Mesenchymal stem cell (in vitro differentiated cells and primary cell): ENCODE measurements at regions not wholly inside any gene's neighbourhood (a gene's known extent, or its start where the extent isn't known, plus 50 kb on each side); places are given as distances from the start of the nearest gene placed in this dataset.
"Not testable (repeated sequence)": the region's sequence is repeated elsewhere in the genome, so short reads cannot be mapped to it uniquely, and the experiment has no call there.

Experiments used
- DNase-seq: peaks from one replicate; pipeline ENCODE4 v3.0.0-alpha.2; 2013
- H2AFZ ChIP-seq: one replicate; pipeline ENCODE4 v1.6.1; 2013; ENCODE audit warnings: low read depth, mild to moderate bottlenecking, control low read depth, inconsistent platforms, low read length, moderate library complexity
- H2AK5ac ChIP-seq: 2 replicates; pipeline ENCODE4 v1.6.1; 2013; ENCODE audit warnings: low read length, moderate library complexity, mild to moderate bottlenecking, inconsistent platforms; ENCODE audit not compliant: severe bottlenecking
- H2BK120ac ChIP-seq: one replicate; pipeline ENCODE4 v1.6.1; 2013; ENCODE audit warnings: low read depth, mild to moderate bottlenecking, inconsistent platforms, low read length, moderate library complexity
- H2BK12ac ChIP-seq, 2 experiments: one replicate each; pipeline ENCODE4 v1.6.1; 2013; ENCODE audit warnings: inconsistent platforms in 2 of 2, low read length in 2 of 2, mild to moderate bottlenecking in 2 of 2, moderate library complexity in 2 of 2, control low read depth in 1 of 2
- H2BK15ac ChIP-seq: one replicate; pipeline ENCODE4 v1.6.1; 2013; ENCODE audit warnings: mild to moderate bottlenecking, low read depth, inconsistent platforms; ENCODE audit not compliant: poor library complexity, severe bottlenecking
- H2BK5ac ChIP-seq: 2 replicates; pipeline ENCODE4 v1.6.1; 2013; ENCODE audit warnings: low read depth, mild to moderate bottlenecking, low read length, control low read depth, inconsistent platforms; ENCODE audit not compliant: poor library complexity, severe bottlenecking
- H3K14ac ChIP-seq, 2 experiments: one replicate each; pipeline ENCODE4 v1.6.1; 2013; ENCODE audit warnings: inconsistent platforms in 2 of 2, low read length in 2 of 2, control low read depth in 1 of 2, mild to moderate bottlenecking in 1 of 2, moderate library complexity in 1 of 2
- H3K18ac ChIP-seq, 2 experiments: one replicate each; pipeline ENCODE4 v1.6.1; 2013; ENCODE audit warnings: inconsistent platforms in 2 of 2, low read length in 2 of 2, control low read depth in 1 of 2, low read depth in 1 of 2, mild to moderate bottlenecking in 1 of 2
- H3K23ac ChIP-seq, 2 experiments: one replicate each; pipeline ENCODE4 v1.6.1; 2013; ENCODE audit warnings: inconsistent platforms in 2 of 2, low read length in 2 of 2, mild to moderate bottlenecking in 2 of 2, moderate library complexity in 2 of 2, control low read depth in 1 of 2
- H3K27ac ChIP-seq: 2 replicates; pipeline ENCODE4 v1.5.1; 2013; ENCODE audit warnings: mild to moderate bottlenecking, moderate library complexity, low read length, control low read depth, inconsistent platforms; ENCODE audit not compliant: poor library complexity, severe bottlenecking
- H3K27me3 ChIP-seq, 2 experiments: 2 replicates each; pipeline versions ENCODE4 v1.6.1 to v1.7.0; 2013; ENCODE audit warnings: low read length in 2 of 2, mild to moderate bottlenecking in 2 of 2, moderate library complexity in 2 of 2, control low read depth in 1 of 2, inconsistent platforms in 1 of 2; ENCODE audit not compliant: control insufficient read depth in 1 of 2, insufficient read depth in 1 of 2
- H3K36me3 ChIP-seq, 2 experiments: 2 replicates each; pipeline versions ENCODE4 v1.6.1 to v1.7.0; 2013; ENCODE audit warnings: low read length in 2 of 2, control low read depth in 1 of 2, inconsistent platforms in 1 of 2, low read depth in 1 of 2, mild to moderate bottlenecking in 1 of 2; ENCODE audit not compliant: insufficient read depth in 2 of 2, control insufficient read depth in 1 of 2
- H3K4ac ChIP-seq, 2 experiments: one replicate each; pipeline ENCODE4 v1.6.1; 2013; ENCODE audit warnings: inconsistent platforms in 2 of 2, low read length in 2 of 2, mild to moderate bottlenecking in 2 of 2, moderate library complexity in 2 of 2, control low read depth in 1 of 2, low read depth in 1 of 2
- H3K4me1 ChIP-seq: 2 replicates; pipeline ENCODE4 v1.6.1; 2013; ENCODE audit warnings: low read depth, low read length, control low read depth; ENCODE audit not compliant: control insufficient read depth, insufficient read depth
- H3K4me2 ChIP-seq: 2 replicates; pipeline ENCODE4 v1.6.1; 2013; ENCODE audit warnings: low read length, mild to moderate bottlenecking, inconsistent platforms; ENCODE audit not compliant: poor library complexity, severe bottlenecking
- H3K4me3 ChIP-seq, 2 experiments: 2 replicates each; pipeline versions ENCODE4 v1.5.1 to v1.7.0; 2013; ENCODE audit warnings: low read length in 2 of 2, mild to moderate bottlenecking in 2 of 2, control low read depth in 1 of 2, low read depth in 1 of 2; ENCODE audit not compliant: insufficient read depth in 1 of 2
- H3K79me1 ChIP-seq: replicated peaks from 2 replicates; pipeline ENCODE4 v1.6.1; 2013; ENCODE audit warnings: mild to moderate bottlenecking, control low read depth, low read length, inconsistent platforms; ENCODE audit not compliant: poor library complexity, severe bottlenecking
- H3K9ac ChIP-seq: 2 replicates; pipeline ENCODE4 v1.7.0; 2013; ENCODE audit warnings: mild to moderate bottlenecking, low read length, moderate library complexity
- H3K9me3 ChIP-seq: 2 replicates; pipeline ENCODE4 v1.7.0; 2013; ENCODE audit warnings: mild to moderate bottlenecking, low read length; ENCODE audit not compliant: control insufficient read depth
- H4K8ac ChIP-seq: one replicate; pipeline ENCODE4 v1.6.1; 2013; ENCODE audit warnings: inconsistent platforms, mild to moderate bottlenecking, low read length, moderate library complexity
- H4K91ac ChIP-seq: one replicate; pipeline ENCODE4 v1.6.1; 2013; ENCODE audit warnings: mild to moderate bottlenecking, low read length, inconsistent platforms
- WGBS: methylation state at CpG from one replicate; pipeline ENCODE4 v1.1.7; 2013; ENCODE audit warnings: mixed read lengths; 5-methylcytosine and 5-hydroxymethylcytosine counted together

DNA sequence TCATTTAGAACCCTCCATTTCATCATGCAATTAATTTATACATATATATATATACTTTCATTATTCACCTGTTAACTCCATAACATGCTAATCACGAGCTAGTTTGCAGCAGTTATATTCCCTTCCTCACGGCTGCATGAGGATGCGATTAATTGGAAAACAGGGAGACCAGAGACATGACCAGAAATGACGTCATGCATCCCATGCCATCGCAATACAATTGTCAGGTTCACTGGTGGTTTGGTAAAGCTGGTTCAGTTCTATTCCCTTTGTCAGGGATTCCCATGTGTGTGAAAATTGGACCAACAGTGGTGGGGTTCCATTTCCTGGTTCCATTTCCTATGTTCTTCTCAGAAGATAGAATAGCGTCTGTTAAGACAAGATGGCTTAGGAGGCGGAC is 440.4 kb upstream of the ERCC4 start:
- no peaks in the 10 kb centered on the region for H3K79me1 ChIP-seq
- no peak overlapping the region for H4K91ac ChIP-seq
- H2AK5ac ChIP-seq: no peak overlapping the region
- no peaks in the 10 kb centered on the region for H3K27me3 ChIP-seq
- no peak overlapping the region for H3K27ac ChIP-seq
- no peak overlapping the region for H3K4ac ChIP-seq
- no peak overlapping the region for H2BK12ac ChIP-seq
- H3K18ac ChIP-seq: no peak overlapping the region
- no peak overlapping the region for H3K4me2 ChIP-seq
- 87% methylated on average over 7 of the region's 7 CpGs for WGBS
- no peak overlapping the region for H2BK5ac ChIP-seq
- H2BK120ac ChIP-seq: no peak overlapping the region
- no peaks in the 10 kb centered on the region for H3K36me3 ChIP-seq
- no peak overlapping the region for H4K8ac ChIP-seq
- H3K9me3 ChIP-seq: peaks cover 26% of the 10 kb centered on the region
- DNase-seq: no peak
- H2BK15ac ChIP-seq: no peak overlapping the region
- H3K4me1 ChIP-seq: no peaks in the 10 kb centered on the region
- H3K14ac ChIP-seq: no peak overlapping the region
- H3K4me3 ChIP-seq: no peak overlapping the region
- H3K9ac ChIP-seq: no peak overlapping the region
- no peak overlapping the region for H2AFZ ChIP-seq
- no peak overlapping the region for H3K23ac ChIP-seq

DNA sequence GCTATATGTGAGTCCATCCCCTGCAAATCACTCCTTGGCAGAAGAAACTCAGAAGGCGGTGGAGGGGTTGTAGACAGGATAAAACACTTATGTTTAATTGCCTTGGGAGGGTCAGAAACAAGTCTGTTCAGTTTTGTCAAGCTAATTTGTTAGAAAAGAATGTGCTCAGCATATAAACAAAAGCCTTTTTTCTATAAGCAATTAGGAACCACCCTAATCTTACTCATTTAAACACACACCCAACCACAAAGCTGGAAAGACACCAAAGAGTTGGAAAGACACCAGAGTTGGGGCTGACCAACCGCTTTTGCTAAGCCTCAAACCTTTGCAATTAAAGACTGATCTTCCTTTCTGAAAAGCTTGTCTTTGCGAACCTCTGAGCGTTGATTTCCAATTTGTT is 439.2 kb upstream of the ERCC4 start:
- no peak overlapping the region for H3K14ac ChIP-seq
- H2BK120ac ChIP-seq: no peak overlapping the region
- H2AFZ ChIP-seq: no peak overlapping the region
- no peak overlapping the region for H2BK15ac ChIP-seq
- no peak overlapping the region for H3K4ac ChIP-seq
- H3K4me3 ChIP-seq: no peak overlapping the region
- no peak overlapping the region for H4K8ac ChIP-seq
- no peak for DNase-seq
- H3K9me3 ChIP-seq: peaks cover 32% of the 10 kb centered on the region
- H3K36me3 ChIP-seq: no peaks in the 10 kb centered on the region
- H3K27ac ChIP-seq: no peak overlapping the region
- 33% methylated on average over 2 of the region's 4 CpGs for WGBS
- H4K91ac ChIP-seq: no peak overlapping the region
- no peak overlapping the region for H3K4me2 ChIP-seq
- H3K18ac ChIP-seq: no peak overlapping the region
- no peak overlapping the region for H3K9ac ChIP-seq
- no peak overlapping the region for H2BK5ac ChIP-seq
- no peaks in the 10 kb centered on the region for H3K79me1 ChIP-seq
- H3K4me1 ChIP-seq: no peaks in the 10 kb centered on the region
- no peak overlapping the region for H3K23ac ChIP-seq
- no peak overlapping the region for H2AK5ac ChIP-seq
- no peak overlapping the region for H2BK12ac ChIP-seq
- H3K27me3 ChIP-seq: no peaks in the 10 kb centered on the region

DNA sequence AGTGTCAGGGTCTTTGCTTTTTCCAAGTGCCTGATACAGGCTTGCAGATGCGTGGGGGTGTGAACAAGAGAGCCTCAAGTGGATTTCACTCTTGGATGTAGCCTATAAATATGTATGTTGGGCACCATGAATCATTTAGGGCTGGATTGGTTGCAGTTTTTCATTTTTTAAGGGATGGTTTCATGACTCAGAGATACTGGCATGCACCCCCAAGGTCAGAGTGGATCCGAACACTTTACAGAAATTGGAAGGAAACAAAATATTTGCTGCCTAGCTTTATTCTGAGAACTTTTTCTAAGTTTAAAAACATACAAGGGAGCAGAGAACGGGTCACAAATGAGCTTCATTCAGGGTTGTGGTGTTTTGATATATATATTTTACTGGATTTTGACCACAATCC is 436.8 kb upstream of the ERCC4 start:
- Histone ChIP-seq H3K27me3 (no peaks in the 10 kb centered on the region), H3K36me3 (no peaks in the 10 kb centered on the region), H3K23ac (no peak overlapping the region), H3K14ac (no peak overlapping the region), H2BK5ac (no peak overlapping the region), H3K4me1 (no peaks in the 10 kb centered on the region), H2BK15ac (no peak overlapping the region), H4K91ac (no peak overlapping the region), H2AK5ac (no peak overlapping the region), H3K79me1 (no peaks in the 10 kb centered on the region), H3K18ac (no peak overlapping the region), H3K4ac (no peak overlapping the region), H3K4me2 (no peak overlapping the region), H2BK12ac (no peak overlapping the region), H3K4me3 (no peak overlapping the region), H3K27ac (no peak overlapping the region), H4K8ac (no peak overlapping the region), H2AFZ (no peak overlapping the region), H2BK120ac (no peak overlapping the region), H3K9me3 (peaks cover 32% of the 10 kb centered on the region), H3K9ac (no peak overlapping the region)
- DNase-seq: no peak
- 88% methylated on average over 2 of the region's 3 CpGs for WGBS

DNA sequence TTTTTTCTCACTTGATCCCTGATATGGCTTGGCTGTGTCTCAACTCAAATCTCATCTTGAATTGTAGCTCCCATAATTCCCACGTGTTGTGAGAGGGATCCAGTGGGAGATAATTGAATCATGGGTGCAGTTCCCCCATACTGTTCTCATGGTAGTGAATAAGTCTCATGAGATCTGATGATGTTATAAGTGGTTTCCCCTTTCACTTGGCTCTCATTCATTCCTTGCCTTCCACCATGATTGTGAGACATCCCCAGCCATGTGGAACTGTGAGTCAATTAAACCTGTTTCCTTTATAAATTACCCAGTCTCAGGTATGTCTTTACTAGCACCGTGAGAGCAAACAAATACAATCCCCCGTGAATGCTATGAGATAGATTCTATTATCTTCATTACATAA is 430.5 kb upstream of the ERCC4 start:
- not testable (repeated sequence) for H3K18ac ChIP-seq, H3K4me3 ChIP-seq, H3K14ac ChIP-seq, H2AFZ ChIP-seq, H3K27ac ChIP-seq, H3K9ac ChIP-seq, H2BK15ac ChIP-seq, DNase-seq, H3K4me1 ChIP-seq, H2BK120ac ChIP-seq, H3K23ac ChIP-seq, H4K91ac ChIP-seq, H2BK12ac ChIP-seq, H3K27me3 ChIP-seq, H3K9me3 ChIP-seq, H3K36me3 ChIP-seq, H3K79me1 ChIP-seq, H4K8ac ChIP-seq, H3K4ac ChIP-seq, H2BK5ac ChIP-seq, H3K4me2 ChIP-seq, H2AK5ac ChIP-seq
- 93% methylated on average over 2 of the region's 3 CpGs for WGBS
